T-helper 2 cell treated with Interferon-gamma antibody and Interleukin-4, amounts not matched to agents 5 μg/mL and 100 μg/mL, for 36 hours (primary cell): ENCODE measurements at regions not wholly inside any gene's neighbourhood (a gene's known extent, or its start where the extent isn't known, plus 50 kb on each side); places are given as distances from the start of the nearest gene placed in this dataset.

Source experiments
- DNase-seq: peaks from one replicate; pipeline ENCODE4 v3.0.0; 2021; ENCODE audit warnings: low spot score
- H3K27ac Mint-ChIP-seq: one replicate; pipeline ENCODE4 v1.8.0; 2021; ENCODE audit warnings: mild to moderate bottlenecking, mixed read lengths
- H3K27me3 Mint-ChIP-seq: one replicate; pipeline ENCODE4 v1.8.0; 2021; ENCODE audit warnings: low read depth, mixed read lengths
- H3K36me3 Mint-ChIP-seq: one replicate; pipeline ENCODE4 v1.8.0; 2021; ENCODE audit warnings: low read depth, mixed read lengths
- H3K4me1 Mint-ChIP-seq: one replicate; pipeline ENCODE4 v1.8.0; 2021; ENCODE audit warnings: low read depth, mixed read lengths
- H3K4me3 Mint-ChIP-seq: one replicate; pipeline ENCODE4 v1.8.0; 2022; ENCODE audit warnings: mild to moderate bottlenecking, moderate library complexity, mixed read lengths
- H3K9me3 Mint-ChIP-seq: one replicate; pipeline ENCODE4 v1.8.0; 2021; ENCODE audit warnings: mixed read lengths

DNA sequence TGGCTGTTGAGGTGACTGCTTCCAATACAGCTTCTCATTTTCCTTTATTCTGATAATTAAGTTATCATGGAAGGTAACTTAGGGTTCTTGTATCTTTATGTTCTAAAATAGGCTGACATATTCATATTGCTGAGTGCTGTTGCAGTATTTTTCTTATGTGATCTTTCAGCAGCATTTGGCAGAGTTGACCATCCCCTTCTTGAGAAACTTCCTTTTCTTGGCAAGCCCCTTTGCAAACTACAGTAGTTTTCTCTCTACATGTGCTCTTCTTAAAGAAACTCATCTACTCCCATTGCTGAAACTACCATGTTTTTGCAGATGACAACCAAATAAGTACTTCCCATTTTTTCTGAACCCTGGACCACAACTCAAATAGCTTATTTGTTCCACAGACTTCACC, 476.5 kb upstream of the TRIB2 start:
- H3K4me3 Mint-ChIP-seq: no peak overlapping the region
- no peaks in the 10 kb centered on the region for H3K4me1 Mint-ChIP-seq
- DNase-seq: no peak
- H3K27ac Mint-ChIP-seq: no peak overlapping the region
- H3K36me3 Mint-ChIP-seq: no peaks in the 10 kb centered on the region
- peaks cover 24% of the 10 kb centered on the region for H3K27me3 Mint-ChIP-seq
- H3K9me3 Mint-ChIP-seq: no peaks in the 10 kb centered on the region

DNA sequence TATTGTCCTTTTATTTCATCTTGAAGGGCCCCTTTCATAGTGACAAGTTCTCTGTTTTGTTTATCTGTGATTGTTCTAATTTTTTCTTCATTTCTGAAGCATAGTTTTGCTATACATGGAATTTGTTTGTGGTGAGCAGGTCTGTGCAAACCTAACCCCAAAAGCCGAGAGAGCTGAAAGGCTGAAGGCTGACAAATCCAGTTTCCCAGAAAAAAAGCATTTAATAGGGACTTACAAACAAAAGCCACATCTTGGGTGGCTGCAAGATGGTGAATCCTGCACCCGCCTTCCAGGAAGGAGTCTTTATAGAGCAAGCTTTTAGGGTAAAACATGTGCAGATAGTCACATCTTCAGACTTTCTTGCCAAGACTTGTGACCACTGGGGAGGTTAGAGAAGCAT, 473.4 kb upstream of the TRIB2 start:
- H3K27me3 Mint-ChIP-seq: peaks cover 26% of the 10 kb centered on the region
- H3K9me3 Mint-ChIP-seq: no peaks in the 10 kb centered on the region
- no peaks in the 10 kb centered on the region for H3K4me1 Mint-ChIP-seq
- no peaks in the 10 kb centered on the region for H3K36me3 Mint-ChIP-seq
- no peak for DNase-seq
- no peak overlapping the region for H3K4me3 Mint-ChIP-seq
- no peak overlapping the region for H3K27ac Mint-ChIP-seq

DNA sequence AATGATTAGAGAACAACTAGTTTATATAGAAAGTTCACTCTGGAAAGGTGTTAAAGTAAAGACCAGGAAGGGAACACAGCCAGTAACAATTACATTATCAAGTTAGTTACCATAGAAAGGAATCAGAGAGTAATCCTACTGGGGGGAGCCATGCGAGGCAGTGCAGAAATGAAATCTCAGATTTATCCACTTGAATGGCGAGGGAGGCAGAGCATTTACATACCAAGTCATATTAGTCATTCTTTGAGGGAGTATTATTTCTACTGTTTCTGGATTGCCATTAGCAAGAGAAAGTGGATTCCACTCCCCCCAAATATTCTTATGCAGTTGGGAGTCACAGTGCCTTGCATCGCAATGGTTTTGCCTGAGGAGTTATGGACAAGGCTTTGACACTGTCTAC, 472.7 kb upstream of the TRIB2 start:
- Mint-ChIP-seq H3K36me3 (no peaks in the 10 kb centered on the region), H3K9me3 (no peaks in the 10 kb centered on the region), H3K27me3 (peaks cover 23% of the 10 kb centered on the region), H3K4me1 (no peaks in the 10 kb centered on the region), H3K27ac (no peak overlapping the region), H3K4me3 (no peak overlapping the region)
- DNase-seq: no peak

DNA sequence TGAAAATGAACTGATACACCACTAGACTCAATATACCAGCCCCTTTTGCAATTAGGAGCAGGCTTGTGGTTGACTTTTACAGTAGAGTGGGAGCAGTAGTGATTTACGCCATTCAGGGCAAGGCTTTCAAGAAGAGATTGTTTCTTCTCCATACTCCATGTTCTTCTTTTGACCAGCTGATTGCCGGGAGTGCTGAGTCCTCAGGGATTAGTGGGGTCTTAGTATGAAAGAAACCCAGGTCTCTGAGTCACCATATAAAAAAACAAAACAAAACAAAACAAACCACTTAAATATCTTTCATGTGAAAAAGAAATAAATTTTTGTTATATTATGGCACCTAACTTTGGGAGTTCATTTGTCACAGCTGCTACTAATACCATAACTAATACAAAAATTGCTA, 465.6 kb upstream of the TRIB2 start:
- Mint-ChIP-seq H3K4me3 (no peak overlapping the region), H3K36me3 (no peaks in the 10 kb centered on the region), H3K27ac (no peak overlapping the region), H3K9me3 (no peaks in the 10 kb centered on the region), H3K27me3 (peaks cover 16% of the 10 kb centered on the region), H3K4me1 (no peaks in the 10 kb centered on the region)
- DNase-seq: no peak

- no peaks in the 10 kb centered on the region for H3K36me3 Mint-ChIP-seq
- peaks cover 16% of the 10 kb centered on the region for H3K27me3 Mint-ChIP-seq
- H3K4me1 Mint-ChIP-seq: no peaks in the 10 kb centered on the region
- H3K27ac Mint-ChIP-seq: no peak overlapping the region
- no peaks in the 10 kb centered on the region for H3K9me3 Mint-ChIP-seq
- H3K4me3 Mint-ChIP-seq: no peak overlapping the region
- no peak for DNase-seq
These were observed 465.0 kb upstream of the TRIB2 start for GRCh38 chr2:12251749-12252148.

DNA sequence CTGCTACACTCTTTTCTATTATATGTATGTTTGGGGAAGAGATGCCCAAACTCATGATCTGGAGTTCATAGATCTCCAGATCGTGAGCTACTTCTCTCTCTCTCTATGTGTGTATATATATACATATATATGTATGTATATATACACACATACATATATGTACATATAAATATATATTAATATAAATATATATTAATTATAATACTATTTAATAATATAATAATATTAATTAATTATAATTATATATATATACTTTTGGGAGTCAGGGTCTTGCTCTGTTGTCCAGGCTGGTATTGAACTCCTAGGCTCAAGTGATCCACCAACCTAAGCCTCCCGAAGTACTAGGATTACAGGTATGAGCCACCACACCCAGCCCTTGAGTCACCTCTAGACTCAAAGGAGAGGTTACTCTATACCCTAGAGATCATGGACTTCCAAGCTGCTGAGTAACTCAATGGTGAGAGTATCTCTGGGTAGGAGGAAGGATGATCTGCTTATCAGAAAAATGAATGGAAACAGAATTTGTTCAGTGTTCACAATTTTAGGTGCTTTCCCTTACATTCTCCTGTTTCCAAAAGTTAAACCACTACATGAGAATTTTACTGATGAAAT, 463.5 kb upstream of the TRIB2 start:
- no peak overlapping the region for H3K27ac Mint-ChIP-seq
- no peaks in the 10 kb centered on the region for H3K4me1 Mint-ChIP-seq
- no peaks in the 10 kb centered on the region for H3K36me3 Mint-ChIP-seq
- DNase-seq: no peak
- H3K9me3 Mint-ChIP-seq: no peaks in the 10 kb centered on the region
- H3K27me3 Mint-ChIP-seq: peaks cover 20% of the 10 kb centered on the region
- no peak overlapping the region for H3K4me3 Mint-ChIP-seq

DNA sequence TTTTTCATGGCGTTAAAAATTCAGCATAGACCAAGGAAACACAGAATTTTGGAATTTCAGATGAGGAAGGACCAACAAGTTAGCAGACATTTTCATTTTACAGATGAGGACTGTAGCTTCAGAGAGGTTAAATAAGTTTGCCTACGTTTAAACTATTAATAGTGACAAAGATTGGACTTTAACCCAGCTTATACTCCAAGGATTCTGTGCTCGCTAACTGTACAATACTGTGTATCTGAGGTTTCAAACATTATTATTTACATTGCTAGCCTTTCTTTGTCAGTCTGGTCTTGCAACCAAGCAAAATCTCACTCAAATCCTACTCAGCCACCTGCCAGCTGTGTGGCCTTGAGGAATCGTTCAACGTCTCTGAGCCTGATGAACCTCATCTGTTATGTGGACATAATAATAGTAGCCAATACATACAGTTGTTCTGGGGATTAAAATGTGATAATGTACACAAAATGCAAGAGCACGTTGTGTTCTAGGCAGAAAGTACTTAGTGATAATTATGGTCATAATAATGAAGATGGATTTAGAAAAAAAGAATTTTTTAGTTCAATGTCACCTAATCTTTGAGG, 462.4 kb upstream of the TRIB2 start:
- no peak for DNase-seq
- H3K4me1 Mint-ChIP-seq: no peaks in the 10 kb centered on the region
- H3K36me3 Mint-ChIP-seq: no peaks in the 10 kb centered on the region
- peaks cover 20% of the 10 kb centered on the region for H3K27me3 Mint-ChIP-seq
- H3K9me3 Mint-ChIP-seq: no peaks in the 10 kb centered on the region
- no peak overlapping the region for H3K4me3 Mint-ChIP-seq
- no peak overlapping the region for H3K27ac Mint-ChIP-seq

GRCh38 chr2:12256206-12256605, 460.5 kb upstream of the TRIB2 start:
- no peak overlapping the region for H3K27ac Mint-ChIP-seq
- no peaks in the 10 kb centered on the region for H3K9me3 Mint-ChIP-seq
- DNase-seq: no peak
- H3K27me3 Mint-ChIP-seq: peaks cover 24% of the 10 kb centered on the region
- H3K36me3 Mint-ChIP-seq: no peaks in the 10 kb centered on the region
- H3K4me3 Mint-ChIP-seq: no peak overlapping the region
- no peaks in the 10 kb centered on the region for H3K4me1 Mint-ChIP-seq

DNA sequence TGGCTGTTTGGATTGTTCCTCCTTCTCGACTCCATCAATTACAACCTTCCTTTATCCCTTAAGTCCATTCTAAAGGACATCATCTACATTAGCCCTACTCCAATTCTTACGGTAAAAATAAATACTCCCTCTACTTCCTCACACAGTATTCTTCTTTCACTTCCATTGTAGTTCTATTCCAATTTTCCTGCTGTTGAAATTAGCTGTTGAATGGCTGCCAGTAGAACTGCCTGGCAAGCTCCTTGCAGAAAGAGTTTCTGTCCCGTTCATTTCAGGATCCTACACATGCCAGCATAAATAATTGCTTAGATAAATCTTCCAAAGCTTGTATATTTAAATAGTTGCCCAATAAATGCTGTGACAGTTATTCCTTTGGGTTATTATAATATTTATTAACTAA, 459.3 kb upstream of the TRIB2 start:
- H3K9me3 Mint-ChIP-seq: no peaks in the 10 kb centered on the region
- no peaks in the 10 kb centered on the region for H3K36me3 Mint-ChIP-seq
- H3K27me3 Mint-ChIP-seq: peaks cover 31% of the 10 kb centered on the region
- no peak overlapping the region for H3K4me3 Mint-ChIP-seq
- H3K4me1 Mint-ChIP-seq: no peaks in the 10 kb centered on the region
- no peak for DNase-seq
- no peak overlapping the region for H3K27ac Mint-ChIP-seq

GRCh38 chr2:12259493-12259892, 457.2 kb upstream of the TRIB2 start:
- Mint-ChIP-seq H3K36me3 (no peaks in the 10 kb centered on the region), H3K27me3 (peaks cover 30% of the 10 kb centered on the region), H3K4me3 (no peak overlapping the region), H3K27ac (no peak overlapping the region), H3K4me1 (peaks cover 9% of the 10 kb centered on the region), H3K9me3 (no peaks in the 10 kb centered on the region)
- no peak for DNase-seq

DNA sequence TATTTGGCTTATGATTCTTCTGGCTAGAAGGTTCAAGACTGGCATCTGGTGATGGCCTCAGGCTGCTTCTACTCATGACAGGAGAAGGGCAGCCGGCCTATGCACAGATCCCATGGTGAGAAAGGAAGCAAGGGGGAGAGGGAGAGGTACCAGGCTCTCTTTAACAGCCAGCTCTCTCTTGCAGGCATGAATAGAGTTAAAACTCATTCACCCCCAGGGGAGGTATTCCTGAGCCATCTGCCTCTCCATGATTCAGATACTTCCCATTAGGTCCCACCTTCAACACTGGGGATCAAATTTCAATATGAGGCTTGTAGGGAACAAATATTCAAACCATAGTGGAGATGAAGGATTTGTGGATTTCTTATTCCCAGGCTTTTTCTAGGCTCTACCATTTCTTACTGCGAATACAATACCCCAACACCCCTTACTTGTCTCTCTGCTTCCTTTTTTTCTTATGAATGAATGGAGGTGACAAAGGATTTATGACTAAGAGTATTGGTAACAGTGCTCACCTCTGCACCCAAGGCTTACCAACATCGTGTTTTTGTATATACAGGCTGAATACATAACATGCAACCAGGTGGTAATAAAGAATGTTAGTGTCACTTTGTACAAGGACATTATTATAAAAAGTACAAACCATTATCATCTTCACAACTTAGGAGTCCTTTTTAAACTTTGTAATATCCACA, 454.6 kb upstream of the TRIB2 start:
- Mint-ChIP-seq H3K4me1 (peaks cover 16% of the 10 kb centered on the region), H3K27me3 (peaks cover 17% of the 10 kb centered on the region), H3K27ac (no peak overlapping the region), H3K9me3 (no peaks in the 10 kb centered on the region), H3K4me3 (no peak overlapping the region), H3K36me3 (no peaks in the 10 kb centered on the region)
- DNase-seq: no peak

- Mint-ChIP-seq H3K27ac (no peak overlapping the region), H3K4me1 (peaks cover 16% of the 10 kb centered on the region), H3K27me3 (peaks cover 14% of the 10 kb centered on the region), H3K36me3 (no peaks in the 10 kb centered on the region), H3K9me3 (no peaks in the 10 kb centered on the region), H3K4me3 (no peak overlapping the region)
- no peak for DNase-seq
These were observed 453.9 kb upstream of the TRIB2 start for GRCh38 chr2:12262681-12263436.

DNA sequence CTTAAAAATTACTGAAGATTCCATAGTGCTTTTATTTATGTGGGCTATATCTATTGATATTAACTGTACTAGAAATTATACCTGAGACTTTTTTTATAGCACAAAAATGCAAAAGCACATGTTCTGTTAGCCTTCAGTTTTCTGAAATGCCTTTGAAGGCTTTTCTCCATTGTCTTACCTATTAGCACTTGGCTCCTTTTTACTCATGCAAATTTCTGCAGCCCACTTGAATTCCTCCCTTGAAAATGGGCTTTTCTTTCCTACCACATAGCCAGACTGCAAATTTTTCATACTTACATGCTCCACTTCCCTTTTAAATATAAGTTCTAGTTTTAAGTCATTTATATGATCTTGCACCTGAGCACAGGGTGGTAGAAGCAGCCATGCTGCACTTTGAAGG, 453.0 kb upstream of the TRIB2 start:
- Mint-ChIP-seq H3K27ac (no peak overlapping the region), H3K36me3 (no peaks in the 10 kb centered on the region), H3K9me3 (no peaks in the 10 kb centered on the region), H3K4me1 (peaks cover 16% of the 10 kb centered on the region), H3K4me3 (no peak overlapping the region), H3K27me3 (peaks cover 14% of the 10 kb centered on the region)
- DNase-seq: no peak

DNA sequence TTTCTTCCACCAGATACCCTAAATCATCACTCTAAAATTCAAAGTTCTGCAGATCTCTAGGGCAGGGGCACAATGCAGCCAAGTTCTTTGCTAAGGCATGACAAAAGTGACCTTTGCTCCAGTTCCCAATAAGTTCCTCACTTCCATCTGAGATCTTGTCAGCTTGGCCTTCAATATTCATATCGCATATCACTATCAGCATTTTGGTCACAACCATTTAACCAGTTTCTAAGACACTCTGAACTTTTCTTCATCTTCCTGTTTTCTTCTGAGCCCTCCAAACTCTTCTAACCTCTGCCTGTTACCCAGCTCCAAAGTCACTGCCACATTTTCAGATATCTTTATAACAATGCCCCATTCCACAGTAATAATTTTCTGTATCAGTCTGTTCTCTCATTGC, 452.6 kb upstream of the TRIB2 start:
- no peaks in the 10 kb centered on the region for H3K9me3 Mint-ChIP-seq
- no peak overlapping the region for H3K27ac Mint-ChIP-seq
- H3K27me3 Mint-ChIP-seq: peaks cover 14% of the 10 kb centered on the region
- no peak overlapping the region for H3K4me3 Mint-ChIP-seq
- no peak for DNase-seq
- H3K4me1 Mint-ChIP-seq: peaks cover 16% of the 10 kb centered on the region
- H3K36me3 Mint-ChIP-seq: no peaks in the 10 kb centered on the region
